Fibroblast of skin of right quadriceps (primary cell): ENCODE measurements at regions not wholly inside any gene's neighbourhood (a gene's known extent, or its start where the extent isn't known, plus 50 kb on each side); places are given as distances from the start of the nearest gene placed in this dataset.
A peak's percentile ranks its signal among the peaks of the same experiment; 100 is the strongest.

ENCODE experiments used
- DNase-seq: peaks from one replicate; pipeline ENCODE4 v3.0.0-alpha.2; 2013

DNA sequence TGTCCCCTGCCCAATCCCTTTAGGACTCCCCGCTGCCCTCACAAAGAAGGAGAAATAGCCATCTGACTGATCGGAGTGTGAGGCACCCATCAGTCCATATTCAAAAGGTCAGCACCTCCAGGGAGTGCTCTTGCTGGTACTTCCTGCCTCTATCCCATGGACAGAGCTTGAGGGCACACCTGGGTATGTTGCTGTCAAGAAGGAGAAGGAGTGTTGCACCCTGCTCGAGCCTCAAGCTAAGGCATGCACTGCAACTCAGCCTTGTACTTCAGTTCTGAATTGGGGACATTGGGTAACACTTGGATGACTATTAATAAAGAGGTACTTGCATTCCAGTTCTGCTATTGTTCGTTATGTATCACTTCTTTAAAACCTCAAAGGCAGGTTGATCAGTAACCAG is 190.3 kb upstream of the ZC3H12A start:
- no peak for DNase-seq

DNA sequence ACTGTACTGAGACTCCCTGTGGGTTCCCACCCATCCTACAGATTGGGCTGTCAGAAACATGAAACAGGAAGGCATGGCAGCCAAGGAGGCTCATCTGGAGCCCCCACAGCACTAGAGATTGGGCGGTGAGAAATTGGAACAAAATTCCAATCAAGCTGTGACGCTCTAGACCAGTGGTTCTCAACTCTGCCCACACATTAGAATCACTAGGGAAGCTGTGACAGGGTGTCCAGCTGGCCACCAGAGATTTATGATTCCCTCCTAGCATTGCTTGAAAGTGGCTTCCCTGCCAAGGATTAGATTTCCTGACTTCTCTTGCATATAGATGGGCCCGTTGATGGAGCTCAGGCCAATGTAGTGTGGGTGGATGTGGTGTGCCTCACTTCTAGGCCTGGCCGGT is 187.5 kb upstream of the ZC3H12A start:
- no peak for DNase-seq

DNA sequence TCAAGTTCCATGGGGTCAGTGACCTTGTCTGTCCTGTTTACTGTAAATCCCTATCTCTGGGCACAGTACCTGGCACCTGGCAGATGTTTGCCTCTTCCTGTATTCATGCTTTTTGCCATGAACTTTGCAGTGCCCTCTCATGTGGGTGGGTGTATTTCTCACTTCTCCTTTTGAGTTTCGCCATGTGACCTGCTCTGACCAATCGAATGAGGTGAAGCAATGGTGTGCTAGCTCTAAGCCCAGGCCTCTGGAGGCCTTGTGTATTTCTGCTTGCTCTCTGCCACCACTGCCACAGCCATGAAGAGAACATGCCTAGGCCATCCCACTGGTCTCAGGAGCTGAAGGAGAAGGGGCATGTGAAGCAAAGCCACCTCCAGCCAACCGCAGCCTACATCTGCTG is 185.5 kb upstream of the ZC3H12A start:
- DNase-seq: no peak

DNA sequence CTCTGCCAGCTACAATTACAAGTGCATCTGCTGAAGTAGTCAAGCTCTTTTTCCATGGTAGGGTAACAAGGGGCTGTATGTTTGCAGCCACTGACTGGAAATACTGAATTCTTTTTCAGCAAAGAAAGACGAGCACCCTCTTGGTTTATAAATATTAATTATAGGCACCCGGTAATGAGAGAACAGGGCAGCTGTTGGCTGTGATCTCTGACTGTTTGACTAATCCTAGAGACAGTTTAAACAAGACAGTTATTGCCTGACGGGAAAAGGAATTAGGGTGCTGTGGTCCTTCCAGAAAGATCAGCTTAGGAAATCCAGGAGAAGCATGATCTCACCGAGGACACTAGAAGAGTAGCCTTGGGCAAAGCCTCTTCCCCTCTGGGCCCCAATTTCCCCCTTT is 183.7 kb upstream of the ZC3H12A start:
- no peak for DNase-seq

DNA sequence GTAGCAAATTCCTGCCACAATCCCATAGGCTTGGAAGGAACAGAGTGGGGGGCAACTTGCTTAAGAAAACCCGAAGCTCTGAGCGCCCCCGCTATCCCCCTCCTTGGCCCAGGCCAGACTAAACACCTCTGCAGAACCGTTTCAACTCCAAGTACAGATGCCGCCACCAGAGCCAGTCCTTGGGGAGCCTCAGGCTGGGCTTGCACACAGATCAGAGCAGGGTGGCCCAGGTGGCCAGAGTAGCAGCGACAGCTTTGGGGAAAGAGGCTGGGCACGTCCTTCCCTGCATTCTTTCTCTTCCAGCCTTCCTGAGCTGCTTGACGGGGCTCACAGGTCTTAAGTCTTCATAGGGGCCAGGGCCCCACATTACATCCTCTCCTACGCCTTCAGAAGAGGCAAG is 181.6 kb upstream of the ZC3H12A start:
- DNase-seq: no peak

DNA sequence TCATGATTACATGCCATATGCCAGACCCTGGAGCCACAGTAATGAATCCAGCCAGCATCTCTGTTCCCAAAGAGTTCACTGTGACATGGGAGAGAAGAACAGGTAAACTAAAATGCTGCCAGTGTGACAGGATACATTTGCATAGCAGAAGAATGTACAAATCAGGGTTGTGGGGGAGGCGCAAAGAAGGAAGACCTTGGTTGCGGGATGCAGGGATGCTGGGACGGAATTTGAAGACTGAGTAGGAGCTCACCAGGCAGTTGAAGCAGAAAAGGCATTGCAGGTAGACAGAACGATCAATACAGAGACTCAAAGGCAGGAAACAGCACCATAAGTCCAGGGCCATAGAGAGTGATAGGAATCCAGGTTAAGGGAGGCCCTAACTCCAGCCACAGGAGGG is 180.3 kb upstream of the ZC3H12A start:
- no peak for DNase-seq

DNA sequence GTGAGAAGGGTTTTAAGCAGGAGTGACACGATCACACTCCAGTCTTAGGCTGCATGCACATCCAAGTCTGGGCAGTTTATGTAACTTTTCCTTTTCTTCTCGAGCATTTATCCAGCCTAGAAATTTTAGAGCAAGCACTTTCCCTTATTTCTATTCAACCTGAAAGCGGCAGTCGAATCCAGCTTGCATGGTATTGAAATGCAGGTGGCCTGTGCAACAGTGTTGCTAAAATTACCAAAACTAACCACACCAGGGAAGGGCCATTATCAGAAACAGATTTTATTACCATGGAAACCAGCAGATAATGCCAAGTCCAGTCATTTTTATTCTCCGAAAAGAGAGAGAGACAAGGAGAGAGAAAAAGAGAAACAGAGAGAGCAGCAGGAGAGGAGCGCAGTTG is 179.9 kb upstream of the ZC3H12A start:
- DNase-seq: no peak

DNA sequence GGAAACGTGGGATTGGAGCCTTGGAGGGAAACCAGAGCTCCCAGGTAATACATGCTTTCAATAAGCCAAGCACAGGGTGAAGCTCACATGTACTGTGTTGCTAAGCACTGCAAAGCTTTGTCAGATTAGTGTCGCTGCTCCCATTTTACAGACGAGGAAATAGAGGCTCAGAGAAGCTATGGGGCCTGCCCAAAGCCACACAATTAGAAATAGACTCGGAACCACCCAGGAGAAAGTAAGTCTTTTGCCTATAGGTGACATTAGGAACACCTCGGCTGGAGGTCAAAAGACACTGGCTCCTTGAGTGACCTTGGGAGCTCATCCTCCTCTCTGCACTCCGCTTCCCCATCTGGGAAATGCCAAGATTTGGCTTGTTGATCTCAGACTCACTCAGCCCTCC is 175.6 kb upstream of the ZC3H12A start:
- DNase-seq: no peak

DNA sequence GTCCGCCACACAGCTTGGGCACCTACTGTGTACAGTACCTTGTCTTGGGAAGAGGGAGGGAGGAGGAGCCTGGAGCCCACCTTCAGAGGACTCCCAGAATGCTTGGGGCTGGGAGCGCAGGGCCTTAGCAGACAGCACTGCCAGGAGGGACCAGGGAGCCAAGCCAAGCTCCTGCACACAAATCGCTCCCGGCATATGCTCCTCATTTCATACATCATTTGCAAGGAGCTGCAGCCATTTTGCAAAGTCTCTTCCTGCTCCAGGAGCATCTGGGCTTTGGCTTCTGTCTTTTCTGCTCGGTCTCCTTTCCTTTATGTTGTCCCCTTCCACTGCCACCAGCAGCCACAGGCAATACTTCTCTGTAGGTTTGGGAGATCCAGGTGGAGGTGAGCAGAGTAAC is 175.2 kb upstream of the ZC3H12A start:
- no peak for DNase-seq

DNA sequence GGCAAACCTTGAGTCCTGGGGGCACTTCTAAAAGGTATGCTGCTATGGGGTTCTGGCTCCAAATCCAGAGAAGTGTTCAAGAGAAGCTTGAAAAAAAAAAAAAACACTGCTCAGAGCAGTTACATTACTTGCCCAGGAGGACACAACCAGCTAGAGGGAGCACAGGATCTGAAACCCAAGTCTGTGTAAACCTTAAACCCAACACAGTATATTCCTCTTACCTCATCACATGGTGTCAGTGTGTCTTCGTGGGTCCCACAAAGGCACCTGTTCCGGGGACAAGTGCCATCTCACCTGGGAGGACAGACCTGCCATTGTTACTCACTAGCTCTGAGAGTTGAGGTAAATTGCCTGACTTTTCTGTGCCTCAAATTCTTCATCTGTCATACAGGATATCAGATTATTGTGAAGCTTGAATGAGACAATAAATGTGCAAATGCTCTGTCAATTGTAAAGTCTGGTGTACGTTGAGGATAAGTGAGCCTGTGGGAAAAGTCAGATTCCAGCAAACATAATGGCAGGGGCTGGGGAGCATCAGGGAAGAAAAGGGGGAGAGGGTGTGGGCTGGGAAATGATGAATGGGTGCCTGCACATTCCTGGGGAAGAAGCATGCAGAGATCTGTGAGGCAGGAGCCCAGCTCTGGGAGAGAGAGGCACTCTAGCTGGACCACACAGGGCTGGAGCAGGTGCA is 170.4 kb upstream of the ZC3H12A start:
- DNase-seq: no peak

DNA sequence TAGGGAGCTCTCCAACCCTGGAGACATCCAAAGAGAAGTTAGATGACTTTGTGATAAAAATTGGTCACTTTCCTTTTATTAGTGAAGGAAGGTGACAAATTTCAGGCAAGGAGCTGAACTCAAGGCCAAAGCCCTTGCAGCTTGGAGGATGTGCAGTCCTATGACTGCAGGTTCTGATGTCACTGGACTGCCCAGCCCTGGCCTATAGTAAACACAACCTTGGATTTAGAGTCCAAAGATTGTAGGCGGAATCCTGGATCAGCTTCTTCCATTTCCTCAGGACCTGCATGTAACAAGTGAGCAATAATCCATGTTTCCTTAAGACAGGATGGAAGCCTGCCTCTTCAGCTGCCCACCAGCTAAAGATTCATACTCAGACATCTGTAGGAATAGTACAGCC is 169.3 kb upstream of the ZC3H12A start:
- DNase-seq: no peak

DNA sequence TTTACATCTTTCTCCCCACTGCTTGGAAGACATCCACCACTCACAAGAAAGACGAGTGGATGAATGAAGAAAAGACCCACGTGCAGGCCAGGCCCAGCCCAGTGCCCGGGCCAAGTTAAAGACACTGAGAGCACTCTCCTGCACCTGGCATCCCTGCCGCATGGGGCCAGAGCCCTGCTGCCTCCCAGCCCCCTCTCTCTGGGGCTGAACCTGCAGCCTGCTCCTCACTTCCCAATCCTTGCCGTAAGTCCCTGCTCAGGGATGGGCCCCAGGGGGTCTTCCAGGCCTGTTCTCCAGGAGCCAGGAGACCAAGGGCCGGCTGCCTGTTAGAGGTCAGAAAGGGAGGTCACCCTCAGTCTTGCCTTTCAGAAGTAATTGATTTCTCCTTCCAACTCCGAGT is 168.5 kb upstream of the ZC3H12A start:
- DNase-seq: no peak

DNA sequence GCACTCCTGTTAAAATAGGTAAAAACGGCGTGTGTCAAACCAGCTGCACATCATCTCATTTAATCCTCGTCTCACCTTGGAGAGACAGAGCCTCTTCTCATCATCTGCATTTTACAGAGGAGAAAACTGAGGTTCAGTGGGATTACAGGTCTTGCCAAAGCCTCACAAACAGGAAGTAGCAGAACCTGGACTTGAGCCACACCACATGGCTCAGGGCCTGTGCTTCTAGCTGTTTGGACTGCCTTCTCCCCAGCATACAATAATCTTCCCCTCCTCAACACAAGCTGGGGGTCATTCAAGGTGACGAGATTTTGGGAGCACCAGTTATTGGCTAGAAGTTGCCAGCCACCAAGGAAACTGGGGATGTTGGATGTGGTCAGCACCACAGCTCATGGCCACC is 167.9 kb upstream of the ZC3H12A start:
- no peak for DNase-seq

DNA sequence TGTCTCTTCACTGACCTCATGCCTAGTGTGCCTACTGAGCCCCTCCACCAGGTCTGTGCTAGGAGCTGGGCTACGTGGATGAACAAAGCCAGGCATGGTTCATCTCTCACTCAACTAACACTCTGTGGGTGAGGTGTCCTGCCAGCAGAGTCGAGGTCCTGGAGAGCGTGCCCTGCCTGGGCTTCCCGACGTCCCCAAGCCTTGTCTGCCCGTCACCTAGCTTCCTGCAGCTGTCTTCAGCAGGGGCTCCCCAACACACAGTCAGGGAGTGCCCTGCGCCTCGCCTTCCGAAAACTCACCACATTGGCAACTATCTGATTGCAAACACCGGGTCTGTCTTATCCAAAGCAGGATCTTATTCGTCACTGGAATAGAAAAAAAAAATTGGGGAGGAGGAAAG is 167.5 kb upstream of the ZC3H12A start:
- no peak for DNase-seq

DNA sequence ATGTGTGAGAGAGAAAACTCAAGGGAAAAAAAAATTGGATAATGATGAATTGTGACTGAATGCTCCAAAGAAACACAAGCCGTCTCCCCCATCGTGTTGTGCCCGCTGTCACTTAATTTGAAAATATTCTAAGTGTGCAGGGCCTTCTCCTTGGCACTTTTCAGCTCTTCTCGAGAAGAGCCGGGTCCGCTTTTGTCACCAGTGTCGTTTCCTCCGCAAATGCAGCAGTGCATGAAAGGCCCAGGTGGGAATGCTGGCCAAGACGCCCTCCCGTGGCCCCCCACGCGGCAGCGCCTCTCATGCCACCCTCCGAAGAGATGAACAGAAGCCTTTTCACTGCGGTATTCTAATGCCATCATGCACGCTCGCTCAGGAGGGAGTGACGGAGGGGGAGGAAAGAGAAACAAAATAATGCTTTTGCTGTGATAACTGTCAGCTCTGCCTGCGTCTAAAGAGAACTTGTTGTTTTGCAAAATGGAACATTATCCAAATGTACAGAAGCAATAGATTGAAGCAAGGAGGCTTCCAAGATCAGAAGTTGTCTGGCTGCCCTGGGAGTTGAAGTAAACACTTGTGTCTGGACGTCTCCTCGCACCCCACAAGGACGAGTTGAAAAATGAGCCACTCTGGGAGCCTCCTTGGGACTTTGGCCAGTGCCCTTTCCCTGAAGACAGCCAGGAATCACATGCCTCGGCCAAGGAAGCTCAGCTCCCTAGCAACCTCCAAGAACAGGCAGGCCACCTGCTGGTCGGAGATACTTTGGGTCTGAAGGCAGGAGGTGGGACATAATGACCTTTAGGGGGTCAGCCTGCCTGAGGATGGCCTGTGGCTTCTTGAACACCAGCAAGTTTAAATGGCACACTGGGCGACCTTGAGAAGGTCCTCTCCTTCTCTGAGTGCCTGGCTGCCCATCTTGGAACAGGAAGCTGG is 166.1 kb upstream of the ZC3H12A start:
- DNase-seq: no peak

DNA sequence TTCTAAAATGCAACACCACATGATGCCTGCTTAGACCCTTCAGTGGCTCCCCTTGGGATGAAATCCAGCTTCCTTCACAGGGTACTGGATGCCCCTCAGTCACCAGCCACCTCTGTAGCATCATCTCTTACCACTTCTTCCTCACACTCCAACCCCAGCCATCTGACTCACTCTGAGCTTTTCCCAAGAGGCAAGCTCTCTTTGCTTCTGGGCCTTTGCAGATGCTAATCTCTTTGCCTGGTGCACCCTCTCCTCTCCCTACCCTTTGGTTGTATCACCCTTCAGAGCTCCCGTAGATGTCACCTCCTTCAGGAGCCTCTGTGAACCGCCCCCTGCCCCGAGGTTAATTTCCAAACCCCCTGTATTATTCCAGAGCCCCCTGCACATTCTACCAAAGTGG is 164.8 kb upstream of the ZC3H12A start:
- no peak for DNase-seq

DNA sequence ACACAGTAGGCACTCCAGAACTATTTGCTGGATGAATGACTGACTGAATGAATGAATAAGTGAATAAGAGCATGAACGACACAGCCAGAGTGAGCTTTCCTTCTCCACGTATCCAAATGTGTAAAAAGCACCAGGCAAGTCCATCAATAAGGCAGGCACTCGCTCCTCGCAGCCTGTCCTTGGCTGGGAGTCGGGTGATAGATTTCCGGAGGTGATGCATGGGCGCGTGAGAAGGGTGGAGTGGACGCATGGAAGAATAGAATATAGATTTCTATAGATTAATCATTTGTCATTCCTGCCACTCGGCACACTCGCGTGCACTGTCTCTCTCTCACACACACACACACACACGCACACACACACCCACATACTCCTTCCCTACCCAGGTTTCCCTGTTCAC is 164.3 kb upstream of the ZC3H12A start:
- no peak for DNase-seq

DNA sequence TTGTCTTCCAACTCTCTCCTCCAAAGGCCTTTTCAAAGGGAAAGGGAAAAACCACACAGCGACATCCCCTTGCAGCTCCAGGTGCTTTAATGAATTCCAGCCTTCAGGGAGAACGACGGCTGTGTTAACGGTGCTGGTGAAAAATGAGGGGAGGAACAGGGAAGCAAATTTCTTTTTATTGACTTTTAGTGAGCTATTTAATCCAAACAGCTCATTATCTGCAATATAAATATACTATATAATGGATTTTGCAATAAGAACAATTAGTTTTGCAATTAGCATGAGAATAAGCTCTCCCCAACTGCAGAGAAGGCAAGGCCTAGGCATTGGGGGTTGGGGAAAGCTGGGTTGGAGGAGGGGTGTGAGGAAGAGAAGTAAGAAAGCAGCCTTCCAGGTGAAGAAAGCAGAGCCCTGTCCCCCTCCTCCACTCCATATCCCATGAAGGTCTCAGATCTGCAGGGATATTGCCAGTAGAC is 159.0 kb upstream of the ZC3H12A start:
- DNase-seq: no peak

DNA sequence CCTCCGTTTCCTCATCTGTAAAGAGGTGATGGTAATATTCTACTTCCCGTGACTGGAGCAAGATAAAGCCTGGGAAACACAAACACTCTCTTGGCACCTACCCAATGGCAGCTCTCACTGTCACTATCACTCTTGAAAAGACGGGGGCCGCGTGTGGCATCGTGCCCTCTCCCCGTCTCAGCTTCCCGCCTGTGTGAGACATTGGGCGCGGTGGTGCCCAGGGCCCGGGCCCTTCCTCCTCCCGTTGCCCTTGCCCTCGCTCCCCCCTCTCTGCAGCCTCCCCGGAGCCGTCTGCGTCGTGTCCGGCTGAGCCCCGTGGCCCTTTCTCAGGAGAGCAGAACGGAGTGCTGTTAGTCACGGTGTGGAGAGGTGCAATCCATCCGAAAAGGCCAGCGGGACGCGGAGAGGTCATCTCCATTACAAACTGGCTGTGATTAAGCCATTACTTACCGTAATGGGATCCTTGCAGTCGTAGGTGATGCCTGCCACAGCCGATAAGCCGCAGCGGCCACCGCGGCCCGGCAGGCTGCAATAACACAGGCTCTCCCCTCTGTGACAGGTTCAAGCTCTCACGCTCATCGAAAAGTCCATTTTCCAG is 156.4 kb upstream of the ZC3H12A start:
- DNase-seq: no peak

DNA sequence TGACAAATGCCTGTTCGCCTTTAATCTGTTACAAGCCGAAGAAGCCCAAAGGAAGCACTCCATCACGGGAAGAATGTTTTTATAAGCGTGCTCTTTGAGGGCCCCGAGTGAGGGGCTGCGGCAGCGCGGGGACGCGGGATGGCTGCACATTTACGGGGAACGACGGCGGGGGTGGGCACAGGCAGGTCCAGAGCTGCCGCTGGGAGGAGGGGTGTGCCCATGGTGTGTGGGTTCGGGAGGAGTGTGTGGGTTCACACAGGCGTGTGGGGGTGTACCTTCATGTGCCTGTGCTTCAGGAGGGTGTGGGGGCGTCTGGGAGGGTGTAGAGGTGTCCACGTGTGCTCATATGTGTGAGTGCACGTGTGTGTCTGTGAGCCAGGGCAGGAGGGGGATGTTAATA is 155.9 kb upstream of the ZC3H12A start:
- DNase-seq: no peak

DNA sequence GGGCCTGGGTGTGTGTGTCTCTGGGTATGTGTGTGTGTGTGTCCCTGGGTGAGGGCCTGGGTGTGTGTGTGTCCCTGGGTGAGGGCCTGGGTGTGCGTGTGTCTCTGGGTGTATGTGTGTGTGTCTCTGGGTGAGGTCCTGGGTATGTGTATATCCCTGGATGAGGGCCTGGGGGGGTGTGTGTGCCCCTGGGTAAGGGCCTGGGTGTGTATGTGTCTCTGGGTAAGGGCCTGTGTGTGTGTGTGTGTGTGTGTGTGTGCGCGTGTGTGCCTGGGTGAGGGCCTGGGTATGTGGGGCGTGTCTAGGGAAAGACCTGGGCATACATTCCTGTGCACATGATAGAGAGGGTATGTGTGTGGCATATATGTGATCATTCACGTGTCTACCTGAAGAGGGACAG is 155.1 kb upstream of the ZC3H12A start:
- DNase-seq: no peak

DNA sequence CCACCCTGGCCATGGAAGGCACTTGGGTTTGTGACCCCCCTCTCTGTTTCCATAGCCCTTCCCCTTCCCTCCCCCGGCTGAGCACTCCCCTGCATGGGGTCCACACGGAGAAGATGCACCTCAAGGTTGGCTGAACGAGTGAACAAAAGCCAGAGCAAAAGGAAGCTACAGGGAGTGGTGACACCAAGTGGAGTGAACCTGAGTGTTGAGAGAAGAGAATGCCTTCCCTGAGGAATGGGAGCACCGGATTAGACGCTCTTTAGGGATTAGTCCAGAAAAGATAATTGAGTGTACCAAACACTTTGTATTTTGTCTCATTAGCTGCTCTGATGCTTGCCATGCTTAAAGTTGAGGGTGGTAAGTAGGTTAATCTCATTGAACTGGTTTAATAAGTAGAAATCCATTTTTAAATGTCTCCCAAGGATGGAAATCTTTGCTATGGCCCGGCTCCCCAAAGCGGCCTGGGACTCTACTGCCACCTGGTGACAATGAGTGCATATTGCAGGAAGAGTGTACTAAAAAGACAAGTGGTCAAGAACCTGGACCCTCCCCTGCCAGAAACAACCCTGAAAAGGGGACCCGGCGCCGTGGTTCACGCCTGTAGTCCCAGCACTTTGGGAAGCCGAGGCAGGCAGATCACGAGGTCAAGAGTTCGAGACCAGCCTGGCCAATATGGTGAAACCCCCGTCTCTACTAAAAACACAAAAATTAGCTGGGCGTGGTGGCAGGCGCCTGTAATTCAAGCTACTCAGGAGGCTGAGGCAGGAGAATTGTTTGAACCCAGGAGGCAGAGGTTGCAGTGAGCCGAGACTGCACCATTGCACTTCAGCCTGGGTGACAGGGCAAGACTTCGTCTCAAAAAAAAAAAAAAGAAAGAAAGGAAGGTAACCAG is 150.6 kb upstream of the ZC3H12A start:
- DNase-seq: peak; percentile 2

DNA sequence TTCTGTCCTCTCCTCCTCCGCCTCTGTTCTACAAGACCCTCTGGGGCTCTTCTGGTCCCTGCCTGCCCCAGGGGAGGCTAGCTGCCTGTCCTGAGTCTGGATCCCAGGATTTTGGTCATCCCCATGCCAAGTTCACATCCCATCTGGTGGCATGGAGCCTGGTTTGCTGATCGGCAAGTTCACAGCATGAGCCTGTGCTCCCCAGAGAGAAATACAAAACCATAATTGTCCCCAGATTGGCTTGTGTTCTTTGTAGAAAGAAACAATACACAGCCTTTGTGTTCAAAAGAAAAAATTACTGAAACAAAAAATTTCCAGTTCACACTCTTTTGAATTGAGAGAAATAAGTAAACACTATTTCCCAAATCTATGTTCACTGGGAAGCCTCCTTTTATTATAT is 149.4 kb upstream of the ZC3H12A start:
- DNase-seq: no peak
